CMK (cell line): ENCODE measurements at regions not wholly inside any gene's neighbourhood (a gene's known extent, or its start where the extent isn't known, plus 50 kb on each side); places are given as distances from the start of the nearest gene placed in this dataset.

Experiments used
- DNase-seq: peaks from one replicate; pipeline ENCODE4 v3.0.0-alpha.2; 2010; ENCODE audit warnings: low read depth

DNA sequence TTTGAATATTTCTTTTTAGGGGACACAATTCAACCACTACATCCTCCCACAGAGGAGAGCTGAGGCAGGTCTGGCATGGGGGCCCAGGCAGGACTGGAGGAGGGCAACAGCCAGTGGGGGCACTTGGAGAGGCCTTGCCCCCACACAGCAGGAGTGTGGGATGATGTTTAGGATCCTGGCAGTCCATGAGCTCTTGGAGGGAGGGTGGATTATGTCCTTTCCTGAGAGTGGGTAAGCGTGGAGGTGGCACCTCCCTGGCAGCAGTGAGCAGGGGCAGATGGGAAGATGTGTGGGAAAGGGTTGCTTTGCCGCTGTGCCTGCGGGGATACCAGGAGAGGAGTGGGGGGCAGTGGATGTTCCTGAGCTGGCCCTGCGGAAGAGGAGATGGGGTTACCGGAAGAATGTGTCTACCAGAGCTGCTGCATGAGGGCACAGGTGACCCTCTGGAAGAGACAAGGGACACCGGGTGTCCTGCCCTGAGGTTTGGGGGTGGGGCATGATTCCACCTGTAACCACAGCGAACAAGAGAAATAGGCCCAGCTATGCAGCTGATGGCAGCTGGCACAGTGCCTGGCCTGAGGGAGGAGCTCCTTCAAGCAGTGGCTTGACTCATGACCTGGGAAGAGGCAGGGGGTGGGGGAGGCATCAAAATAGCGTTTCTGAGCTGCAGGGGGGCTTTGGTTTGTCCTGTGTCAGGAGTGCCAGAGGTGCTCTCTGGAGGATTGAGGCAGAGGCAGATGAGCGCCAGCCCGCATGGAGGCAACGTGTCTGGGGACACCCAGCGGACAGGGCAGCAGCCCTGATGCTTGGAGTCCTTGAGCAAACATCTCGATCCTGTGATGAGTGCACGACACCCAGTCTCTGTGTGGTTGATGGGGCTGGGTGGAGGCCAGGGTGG is 123.9 kb upstream of the TMPRSS2 start:
- DNase-seq: no peak

- DNase-seq: no peak
Observed at GRCh38 chr21:41630917-41631316, 123.0 kb upstream of the TMPRSS2 start.

GRCh38 chr21:41630249-41630648 is 122.3 kb upstream of the TMPRSS2 start:
- DNase-seq: no peak

- no peak for DNase-seq
Observed at GRCh38 chr21:41628256-41628655, 120.3 kb upstream of the TMPRSS2 start.

DNA sequence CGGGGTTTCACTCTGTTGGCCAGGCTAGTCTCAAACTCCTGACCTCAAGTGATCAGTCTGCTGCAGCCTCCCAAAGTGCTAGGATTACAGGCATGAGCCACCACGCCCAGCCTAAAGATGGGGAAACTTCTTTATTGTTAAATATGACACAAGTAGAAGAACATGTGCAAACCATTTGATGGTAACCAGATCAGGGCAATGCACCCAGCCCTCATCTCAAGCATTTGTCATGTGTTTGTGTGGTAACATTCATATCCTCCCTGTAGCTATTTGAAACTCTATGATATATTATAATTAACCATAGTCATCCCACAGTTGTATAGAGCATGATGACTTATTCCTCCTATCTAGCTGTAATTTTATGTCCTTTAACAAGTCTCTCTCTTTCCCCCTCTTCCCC is 119.5 kb upstream of the TMPRSS2 start:
- no peak for DNase-seq

DNA sequence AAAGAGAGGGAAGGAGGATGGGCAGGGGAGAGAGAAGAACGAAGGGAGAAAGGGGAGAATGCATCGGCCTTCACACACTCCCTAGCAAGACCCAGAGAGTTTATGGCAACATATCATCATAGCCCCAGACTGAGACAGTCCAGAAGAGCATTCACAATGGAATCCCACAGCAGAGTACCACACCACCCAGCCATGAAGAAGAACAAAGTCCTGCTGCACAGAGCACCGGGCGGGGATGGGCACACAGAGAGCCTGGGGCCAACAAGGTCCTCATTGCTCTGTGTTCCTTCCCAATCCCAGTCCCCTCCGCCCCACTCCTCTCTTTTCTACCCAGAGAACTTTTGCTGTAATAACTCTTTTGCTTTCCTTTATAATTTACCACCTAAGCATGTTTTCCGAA is 118.1 kb upstream of the TMPRSS2 start:
- no peak for DNase-seq

GRCh38 chr21:41625428-41625827 is 117.5 kb upstream of the TMPRSS2 start:
- no peak for DNase-seq

DNA sequence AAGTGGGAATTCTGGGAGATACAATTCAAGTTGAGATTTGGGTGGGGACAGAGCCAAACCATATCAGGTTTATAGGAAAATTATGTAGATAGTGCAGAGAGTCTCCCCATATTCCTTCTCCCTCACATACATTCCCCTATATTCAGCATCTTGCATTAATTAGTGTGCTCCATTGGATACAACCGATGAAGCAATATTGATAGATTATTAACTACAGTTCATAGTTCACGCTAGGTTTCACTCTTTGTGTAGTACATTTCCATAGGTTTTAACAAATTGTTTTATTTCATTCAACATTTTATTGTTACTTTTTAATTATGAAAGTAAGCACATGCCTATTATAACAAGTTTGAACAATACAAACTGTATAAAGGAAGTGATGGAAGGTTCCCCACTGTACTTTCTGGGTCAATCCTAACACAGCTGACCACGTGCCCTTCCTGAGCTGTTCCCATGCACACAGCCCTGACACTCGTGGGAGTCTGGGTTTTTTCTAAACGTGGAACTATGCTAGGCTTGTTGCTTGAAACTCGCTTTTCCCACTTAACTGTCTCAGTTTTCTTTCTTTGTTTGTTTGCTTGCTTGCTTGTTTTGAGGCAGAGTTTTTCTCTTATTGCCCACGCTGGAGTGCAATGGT is 116.8 kb upstream of the TMPRSS2 start:
- DNase-seq: no peak

GRCh38 chr21:41623945-41624344 is 116.0 kb upstream of the TMPRSS2 start:
- no peak for DNase-seq

GRCh38 chr21:41622831-41623548 is 115.0 kb upstream of the TMPRSS2 start:
- no peak for DNase-seq

GRCh38 chr21:41622201-41622600 is 114.2 kb upstream of the TMPRSS2 start:
- no peak for DNase-seq

DNA sequence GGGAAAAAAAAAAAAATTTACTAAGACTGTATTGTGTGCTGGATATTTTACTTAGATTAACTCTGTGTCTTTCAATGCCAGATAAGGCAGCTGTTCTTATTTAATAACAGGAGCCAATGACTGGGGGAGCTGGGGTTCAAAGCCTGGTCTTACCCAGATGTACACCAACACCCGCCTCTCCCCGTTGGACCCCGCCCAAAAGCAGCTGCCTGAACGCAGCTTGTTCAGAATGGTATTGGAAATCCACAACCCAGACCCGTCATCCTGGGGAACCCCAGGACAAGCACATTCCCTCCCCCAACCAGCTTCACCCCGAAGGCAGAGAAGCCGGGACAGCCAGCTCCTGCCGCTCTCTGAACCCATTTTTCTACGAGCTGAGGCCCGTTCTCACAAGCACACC is 113.6 kb upstream of the TMPRSS2 start:
- no peak for DNase-seq

- no peak for DNase-seq
Observed at GRCh38 chr21:41620982-41621381, 113.0 kb upstream of the TMPRSS2 start.

DNA sequence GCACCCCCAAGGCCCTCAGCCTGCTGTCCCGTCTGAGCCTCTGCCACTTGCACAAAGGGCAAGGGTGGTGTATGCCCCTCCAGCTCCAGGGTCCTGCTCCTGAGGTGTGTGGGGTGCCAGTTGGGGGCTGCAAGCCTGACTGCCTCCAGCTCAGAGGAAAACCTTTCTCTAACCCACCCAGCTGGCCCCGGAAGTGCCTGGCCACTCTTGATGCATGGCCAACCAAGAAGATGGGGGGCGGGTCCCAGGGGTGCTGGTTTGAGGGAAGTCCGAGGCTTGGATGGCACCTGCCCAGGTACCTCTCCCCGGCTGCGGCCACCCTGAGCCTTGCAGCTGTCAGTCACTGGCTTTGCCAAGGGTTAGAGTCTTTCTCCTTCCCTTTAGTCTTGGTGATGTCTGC is 112.6 kb upstream of the TMPRSS2 start:
- DNase-seq: no peak

GRCh38 chr21:41616031-41616591 is 108.2 kb upstream of the TMPRSS2 start:
- DNase-seq: no peak

DNA sequence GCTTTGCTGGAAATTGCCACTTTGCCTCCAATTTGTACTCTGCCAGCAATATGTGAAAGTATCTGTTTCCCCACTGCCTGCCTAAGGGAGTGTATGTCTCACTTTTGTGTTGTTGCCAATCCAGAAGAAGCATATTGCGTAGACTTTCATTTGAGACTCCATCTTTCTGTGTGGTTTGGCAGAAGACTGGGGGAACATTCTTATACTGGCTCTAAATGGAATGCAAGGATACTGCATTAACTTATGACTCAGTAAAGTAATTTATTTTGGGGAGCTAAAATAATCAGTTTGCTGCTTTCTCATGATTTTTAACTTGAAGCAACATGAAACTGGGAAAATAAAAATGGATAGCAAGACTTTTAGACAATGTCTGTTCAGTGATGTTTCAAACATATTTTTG is 107.7 kb upstream of the TMPRSS2 start:
- no peak for DNase-seq

DNA sequence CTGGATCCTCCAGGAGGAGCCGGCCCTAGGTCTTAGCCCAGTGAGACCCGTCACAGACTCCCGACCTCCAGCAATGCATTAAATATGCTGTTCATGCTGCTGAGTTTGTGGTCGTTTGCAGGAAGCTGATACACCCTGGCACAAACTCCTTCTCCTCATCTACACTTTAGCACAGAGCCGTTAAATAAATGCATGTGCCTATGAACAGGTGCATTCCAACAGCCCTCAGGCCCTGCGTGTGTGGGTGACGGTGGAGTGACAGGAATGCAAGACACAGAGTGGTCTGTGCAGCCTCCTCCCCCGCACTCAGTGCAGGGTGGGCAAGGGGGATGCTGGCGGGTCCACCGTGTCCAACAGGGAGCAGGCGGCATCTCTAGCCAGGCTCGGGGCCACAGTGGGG is 106.6 kb upstream of the TMPRSS2 start:
- no peak for DNase-seq

DNA sequence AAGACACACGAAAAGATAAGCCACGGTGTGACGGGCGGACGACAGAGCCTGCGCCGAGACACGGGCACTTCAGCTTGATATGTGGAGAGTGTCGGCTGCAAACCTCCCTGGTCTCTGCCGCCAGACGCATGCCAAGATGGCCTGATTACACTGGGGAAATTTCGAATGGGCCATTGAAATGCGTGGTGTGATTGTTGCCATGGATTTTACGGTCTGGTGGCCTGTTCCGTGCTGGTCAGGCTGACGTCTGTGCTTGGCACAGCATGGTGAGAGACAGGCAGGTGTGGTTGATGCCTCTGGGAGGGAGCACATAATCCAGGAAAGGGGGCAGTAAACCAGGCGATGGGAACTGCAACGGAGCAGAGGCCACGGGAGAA is 105.6 kb upstream of the TMPRSS2 start:
- no peak for DNase-seq

DNA sequence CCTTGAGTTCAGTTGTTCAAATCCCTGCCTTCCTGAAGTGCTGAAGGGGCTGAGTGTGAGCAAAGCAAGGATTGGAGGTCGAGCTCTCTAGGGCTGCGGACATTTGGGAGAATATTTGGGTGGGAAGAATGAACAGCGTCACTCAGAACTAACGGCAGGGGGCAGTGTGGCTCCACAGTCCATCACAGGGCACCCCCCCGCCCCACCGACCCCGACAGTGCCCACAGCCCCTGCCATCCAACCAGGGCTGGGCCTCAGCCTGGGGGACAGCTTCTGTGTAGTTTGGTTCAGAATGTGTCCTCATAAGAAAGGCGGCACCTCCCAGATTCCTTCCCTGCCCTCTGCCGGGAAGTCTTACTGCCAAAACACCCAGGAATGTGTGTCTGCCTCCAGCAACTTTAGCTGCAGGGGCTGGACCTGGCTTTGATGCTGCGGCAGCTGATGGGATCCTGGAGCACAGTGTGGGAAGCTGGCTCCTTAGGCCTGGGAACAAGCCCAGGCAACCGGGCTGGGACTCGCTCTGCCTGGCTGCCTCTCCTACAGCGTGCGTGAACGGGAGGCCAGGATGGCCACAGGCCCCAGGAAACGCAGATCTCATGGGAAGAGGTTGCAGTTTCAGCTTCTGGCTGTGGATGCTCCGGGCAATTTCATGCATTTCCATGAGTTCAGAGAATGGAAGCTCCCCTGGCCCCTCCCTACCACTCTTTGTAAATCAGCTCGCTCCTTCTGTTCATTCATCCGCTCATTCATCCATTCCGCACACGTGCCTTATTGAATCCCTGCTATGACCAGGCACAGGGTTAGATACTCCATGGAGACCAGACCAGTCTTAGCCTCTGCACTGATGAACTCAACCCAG is 104.9 kb upstream of the TMPRSS2 start:
- DNase-seq: peak; percentile 15

GRCh38 chr21:41611966-41612606 is 104.1 kb upstream of the TMPRSS2 start:
- no peak for DNase-seq

GRCh38 chr21:41611441-41611840 is 103.5 kb upstream of the TMPRSS2 start:
- DNase-seq: no peak
